IMR-90 (cell line): ENCODE measurements at regions not wholly inside any gene's neighbourhood (a gene's known extent, or its start where the extent isn't known, plus 50 kb on each side); places are given as distances from the start of the nearest gene placed in this dataset.

ENCODE experiments used
- ATAC-seq: fragments of 200-7000 bp; cut with Tn5 transposase; 2 replicates; pipeline ENCODE4 v1.9.1; 2020; ENCODE audit warnings: low read depth, mild to moderate bottlenecking, moderate library complexity
- BruUV-seq: library from RNA; stranded (reverse); fragments of 400-500 nt; replicated peaks from 2 replicates; lab custom pipeline; 2021; lab: Mats Ljungman, UMichigan
- CTCF ChIA-PET: fragments of 300-600 bp; formaldehyde crosslinking; extraction: SDS; loops from one replicate; lab custom pipeline; 2021; ENCODE audit warnings: antibody characterized with exemption; lab: Yijun Ruan, JAX
- POLR2A ChIA-PET: fragments of 300-600 bp; sonication (Branson Sonifier 250); formaldehyde crosslinking; loops from one replicate; lab custom pipeline; 2022; ENCODE audit warnings: antibody characterized with exemption; ENCODE audit not compliant: unreplicated experiment; lab: Charles Lee
- DNase-seq: peaks from one replicate; pipeline ENCODE4 v3.0.0; 2013
- H2AFZ ChIP-seq: replicated peaks from 2 replicates; pipeline ENCODE3; 2013; ENCODE audit warnings: low read length, mild to moderate bottlenecking; ENCODE audit not compliant: poor library complexity
- H2AK5ac ChIP-seq: 2 replicates; pipeline ENCODE4 v1.6.1; 2013; ENCODE audit warnings: low read depth, low read length, inconsistent platforms
- H2AK9ac ChIP-seq: replicated peaks from 2 replicates; pipeline ENCODE3; 2013; ENCODE audit warnings: mild to moderate bottlenecking, low read depth, low read length, moderate library complexity; ENCODE audit not compliant: poor library complexity
- H2BK120ac ChIP-seq: 2 replicates; pipeline ENCODE4 v1.6.1; 2013; ENCODE audit warnings: low read depth, low read length, inconsistent platforms
- H2BK15ac ChIP-seq: 3 replicates; pipeline ENCODE4 v1.6.1; 2013; ENCODE audit warnings: low read depth, low read length, inconsistent platforms
- H2BK20ac ChIP-seq: 2 replicates; pipeline ENCODE4 v1.6.1; 2013; ENCODE audit warnings: low read depth, mild to moderate bottlenecking, inconsistent platforms, low read length, moderate library complexity
- H2BK5ac ChIP-seq: 2 replicates; pipeline ENCODE4 v1.6.1; 2013; ENCODE audit warnings: mild to moderate bottlenecking, low read depth, low read length, inconsistent platforms; ENCODE audit not compliant: poor library complexity, severe bottlenecking
- H3K14ac ChIP-seq: replicated peaks from 2 replicates; pipeline ENCODE4 v1.6.1; 2013; ENCODE audit warnings: low read depth, low read length, inconsistent platforms
- H3K18ac ChIP-seq: 2 replicates; pipeline ENCODE4 v1.6.1; 2013; ENCODE audit warnings: low read depth, low read length, control low read depth
- H3K23ac ChIP-seq: 2 replicates; pipeline ENCODE4 v1.6.1; 2013; ENCODE audit warnings: low read depth, low read length, inconsistent platforms
- H3K27ac ChIP-seq: 2 replicates; pipeline ENCODE4 v1.5.1; 2013; ENCODE audit warnings: mild to moderate bottlenecking, control low read depth, low read length; ENCODE audit not compliant: insufficient read depth
- H3K27me3 ChIP-seq: 2 replicates; pipeline ENCODE4 v1.6.1; 2013; ENCODE audit warnings: low read length; ENCODE audit not compliant: control insufficient read depth, insufficient read depth
- H3K36me3 ChIP-seq: 2 replicates; pipeline ENCODE4 v1.6.1; 2013; ENCODE audit warnings: low read length, mixed read lengths; ENCODE audit not compliant: control insufficient read depth, insufficient read depth
- H3K4ac ChIP-seq: 2 replicates; pipeline ENCODE4 v1.6.1; 2013; ENCODE audit warnings: low read depth, low read length, inconsistent platforms
- H3K4me1 ChIP-seq: 2 replicates; pipeline ENCODE4 v1.6.1; 2013; ENCODE audit warnings: low read length, mixed read lengths; ENCODE audit not compliant: control insufficient read depth, insufficient read depth
- H3K4me2 ChIP-seq: 2 replicates; pipeline ENCODE4 v1.6.1; 2013; ENCODE audit warnings: low read depth, mild to moderate bottlenecking, control low read depth, low read length, moderate library complexity
- H3K4me3 ChIP-seq: 2 replicates; pipeline ENCODE4 v1.5.1; 2013; ENCODE audit warnings: low read depth, mild to moderate bottlenecking, control low read depth, low read length, moderate library complexity; ENCODE audit not compliant: insufficient read depth
- H3K56ac ChIP-seq: 2 replicates; pipeline ENCODE4 v1.6.1; 2013; ENCODE audit warnings: low read length, inconsistent platforms; ENCODE audit not compliant: insufficient read depth; ENCODE audit errors: extremely low read depth
- H3K79me1 ChIP-seq, 2 experiments: 2 replicates each; pipeline ENCODE4 v1.6.1; 2013; ENCODE audit warnings: low read length in 2 of 2, inconsistent platforms in 1 of 2, low read depth in 1 of 2
- H3K9ac ChIP-seq: 2 replicates; pipeline ENCODE4 v1.6.1; 2013; ENCODE audit warnings: low read depth, low read length, control low read depth
- H3K9me1 ChIP-seq: 2 replicates; pipeline ENCODE4 v1.6.1; 2013; ENCODE audit warnings: low read length, inconsistent platforms; ENCODE audit not compliant: insufficient read depth
- H3K9me3 ChIP-seq: 2 replicates; pipeline ENCODE4 v1.6.1; 2013; ENCODE audit warnings: low read length; ENCODE audit not compliant: control insufficient read depth, insufficient read depth
- H4K20me1 ChIP-seq: 2 replicates; pipeline ENCODE4 v1.6.1; 2013; ENCODE audit warnings: low read length, inconsistent platforms; ENCODE audit not compliant: insufficient read depth
- H4K5ac ChIP-seq: 2 replicates; pipeline ENCODE4 v1.6.1; 2013; ENCODE audit warnings: mild to moderate bottlenecking, low read depth, low read length, control low read depth
- H4K8ac ChIP-seq, 2 experiments: 2 replicates each; pipeline ENCODE4 v1.6.1; 2013; ENCODE audit warnings: low read depth in 2 of 2, low read length in 2 of 2, control low read depth in 1 of 2, inconsistent platforms in 1 of 2
- H4K91ac ChIP-seq: 2 replicates; pipeline ENCODE4 v1.6.1; 2013; ENCODE audit warnings: low read depth, low read length, inconsistent platforms; ENCODE audit not compliant: insufficient read depth
- CEBPB ChIP-seq: IDR thresholded peaks from 2 replicates; pipeline ENCODE4 v1.6.1; 2012; ENCODE audit warnings: low read depth, low read length, improper control_type of control experiment
- MAZ ChIP-seq: IDR thresholded peaks from 2 replicates; pipeline ENCODE4 v1.6.1; 2012; ENCODE audit warnings: low read depth, mild to moderate bottlenecking, low read length, improper control_type of control experiment, moderate library complexity, borderline replicate concordance
- WGBS, 2 experiments: methylation state at CpG; one replicate each; pipeline versions ENCODE4 v1.1.5 to v1.1.7; 2013; ENCODE audit warnings: missing lambda C conversion rate in 2 of 2; ENCODE audit not compliant: insufficient read length in 1 of 2; ENCODE audit errors: extremely low coverage in 2 of 2; 5-methylcytosine and 5-hydroxymethylcytosine counted together
- dilution Hi-C: fragments of 300-500 bp; cut with HindIII; formaldehyde crosslinking; loops from one replicate; pipeline ENCODE4 v1.14.3; 2018; ENCODE audit warnings: low sequenced_read_pairs; ENCODE audit not compliant: unreplicated experiment
- in situ Hi-C: fragments of 300-500 bp; cut with MboI; formaldehyde crosslinking; loops from 3 replicates; pipeline ENCODE4 v1.14.3; 2019; ENCODE audit warnings: low sequenced_read_pairs, inconsistent platforms, mixed read lengths
- intact Hi-C: fragments of 100-400 bp; cut with micrococcal nuclease; formaldehyde crosslinking; loops from 2 replicates; pipeline ENCODE4 v1.10.0; 2022

DNA sequence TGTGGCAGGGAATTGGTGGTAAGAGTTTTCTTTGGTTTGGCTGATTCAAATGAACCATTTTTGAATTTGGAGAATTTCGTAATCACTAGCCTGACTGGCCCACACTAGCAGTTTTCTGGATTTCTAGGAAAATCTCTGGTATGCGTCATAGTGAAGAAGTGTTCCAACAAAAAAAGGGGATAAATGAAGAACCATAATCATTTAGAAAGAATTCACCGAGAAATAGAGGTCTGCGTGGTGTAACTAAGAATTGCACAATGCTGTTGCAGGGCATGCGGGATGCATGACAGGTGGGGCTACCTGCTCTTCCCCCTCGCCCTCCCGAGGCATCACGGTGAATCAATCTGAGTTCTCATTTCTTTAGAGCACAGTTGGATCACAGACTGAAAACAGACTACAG is 232.3 kb upstream of the PAPPA start:
- H3K27me3 ChIP-seq: no peaks in the 10 kb centered on the region
- peak overlapping the region; percentile 63 for H2AK5ac ChIP-seq
- no peak overlapping the region for H3K23ac ChIP-seq
- H4K91ac ChIP-seq: 0 out of 2 replicates have a peak overlapping the region, but pooled peaks have one; percentile 10
- peak overlapping the region; percentile 84 for H4K5ac ChIP-seq
- DNase-seq (peak; percentile 66), ATAC-seq (no peak)
- H3K9me3 ChIP-seq: no peaks in the 10 kb centered on the region
- peaks cover 26% of the 10 kb centered on the region for H3K4me1 ChIP-seq
- ChIA-PET POLR2A (no interaction called here), CTCF (no interaction called here)
- TF ChIP-seq MAZ (no peak), CEBPB (peak; percentile 84)
- no peak overlapping the region for H3K14ac ChIP-seq
- no peak overlapping the region for H3K56ac ChIP-seq
- no peak overlapping the region for H2AK9ac ChIP-seq
- H3K4ac ChIP-seq: peak overlapping the region; percentile 51
- H2BK5ac ChIP-seq: peak overlapping the region; percentile 83
- H3K79me1 ChIP-seq: peaks cover 0 to 14% of the 10 kb centered on the region in 2 experiments; a peak in 1 of 4 replicates
- H4K20me1 ChIP-seq: no peaks in the 10 kb centered on the region
- H4K8ac ChIP-seq: no peak overlapping the region; a peak in 1 of 4 replicates
- dilution Hi-C loops: no loop called here
- peak overlapping the region; percentile 61; the same call in 1 of the 2 replicates for H3K27ac ChIP-seq
- H3K4me2 ChIP-seq: no peak overlapping the region
- no peaks in the 10 kb centered on the region for H3K36me3 ChIP-seq
- peaks cover 16% of the 10 kb centered on the region for H3K9me1 ChIP-seq
- WGBS, 2 experiments: 90% methylated on average over 2 of the region's 8 CpGs; no CpG with 5 or more reads in 1 of the 2 experiments
- in situ Hi-C loops: no loop called here
- H3K9ac ChIP-seq: no peak overlapping the region
- peak overlapping the region; percentile 79 for H3K18ac ChIP-seq
- BruUV-seq: no TSS peak
- peak overlapping the region; percentile 81; the same call in 1 of the 2 replicates for H2BK20ac ChIP-seq
- no peak overlapping the region for H2AFZ ChIP-seq
- H2BK15ac ChIP-seq: peak overlapping the region; percentile 42; the same call in 1 of the 3 replicates
- intact Hi-C loops: no loop called here
- H2BK120ac ChIP-seq: peak overlapping the region; percentile 72; the same call in 1 of the 2 replicates
- H3K4me3 ChIP-seq: no peak overlapping the region
